Activated CD4-positive, alpha-beta T cell treated with anti-CD3 and anti-CD28 coated beads for 4 hours (primary cell): ENCODE measurements at regions not wholly inside any gene's neighbourhood (a gene's known extent, or its start where the extent isn't known, plus 50 kb on each side); places are given as distances from the start of the nearest gene placed in this dataset.
"Not testable (repeated sequence)": the region's sequence is repeated elsewhere in the genome, so short reads cannot be mapped to it uniquely, and the experiment has no call there.

ENCODE experiments used
- DNase-seq, 2 donors: peaks; one replicate each; pipeline ENCODE4 v3.0.0-alpha.2; 2020

DNA sequence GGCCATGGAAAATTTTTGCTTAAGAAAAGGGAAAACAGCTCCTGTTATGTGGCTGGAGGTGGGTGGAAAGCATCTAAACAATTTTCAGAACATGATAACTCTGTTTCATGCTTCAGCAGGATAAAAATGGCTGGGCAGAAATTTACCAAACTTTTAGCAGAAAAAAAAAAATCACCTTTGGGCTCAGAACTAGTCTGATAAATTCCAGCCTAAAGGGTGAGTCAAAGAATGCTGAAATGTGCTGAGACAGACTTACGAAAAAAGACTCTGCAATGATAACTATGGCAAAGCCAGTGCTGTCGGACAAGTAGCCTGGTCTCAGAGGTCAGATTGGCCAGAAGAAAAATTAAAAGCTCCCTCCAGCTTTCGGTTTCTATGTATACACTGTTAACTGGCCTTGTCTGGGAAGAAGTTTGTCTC lies 123.6 kb downstream of the LRATD1 start:
- no peak for DNase-seq

- no peak for DNase-seq
Measured at GRCh38 chr2:14756981-14757657, 124.6 kb downstream of the LRATD1 start.

DNA sequence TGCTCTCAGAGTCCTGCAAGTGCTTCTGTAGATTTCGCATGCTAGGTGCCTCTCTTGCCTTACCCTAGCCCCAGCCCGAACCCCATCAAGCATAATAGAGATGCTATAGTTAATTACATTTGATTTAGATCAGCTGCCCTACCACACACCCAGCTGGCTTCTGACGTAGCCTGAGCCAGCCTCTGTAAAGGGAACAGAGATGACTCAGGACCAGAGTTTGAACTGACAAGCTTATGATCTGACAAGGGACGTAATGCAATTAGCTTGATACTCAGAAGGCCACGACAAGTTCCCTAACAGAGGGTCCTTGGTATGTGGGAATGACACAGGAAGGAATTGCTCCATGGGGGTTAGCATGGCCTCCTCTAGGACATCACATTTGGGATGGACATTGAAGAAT lies 126.6 kb downstream of the LRATD1 start:
- no peak for DNase-seq

- DNase-seq = no peak
Measured at GRCh38 chr2:14760169-14760568, 127.7 kb downstream of the LRATD1 start.

DNA sequence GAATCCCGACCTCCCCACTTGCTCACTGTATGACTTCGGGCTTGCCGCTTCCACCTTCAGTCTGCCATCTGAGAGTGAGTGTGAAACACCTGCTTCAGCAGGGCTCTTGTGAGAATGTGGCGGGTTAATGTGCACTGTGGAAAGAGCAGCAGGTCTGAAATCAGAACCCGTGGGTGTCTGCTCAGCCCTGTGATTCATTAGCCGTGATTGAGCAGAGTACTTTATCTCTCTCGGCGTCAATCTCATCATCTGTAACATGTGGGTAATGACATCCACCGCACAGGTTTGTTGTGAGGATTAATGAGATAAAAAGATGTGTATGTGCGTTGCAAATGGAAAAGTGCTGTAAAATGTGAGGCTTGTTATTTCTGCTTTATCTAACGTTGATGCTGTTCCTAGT lies 128.6 kb downstream of the LRATD1 start:
- no peak for DNase-seq

- no peak for DNase-seq
Measured at GRCh38 chr2:14773696-14774095, 141.2 kb downstream of the LRATD1 start.

- no peak for DNase-seq
Measured at GRCh38 chr2:14774436-14774968, 142.0 kb downstream of the LRATD1 start.

DNA sequence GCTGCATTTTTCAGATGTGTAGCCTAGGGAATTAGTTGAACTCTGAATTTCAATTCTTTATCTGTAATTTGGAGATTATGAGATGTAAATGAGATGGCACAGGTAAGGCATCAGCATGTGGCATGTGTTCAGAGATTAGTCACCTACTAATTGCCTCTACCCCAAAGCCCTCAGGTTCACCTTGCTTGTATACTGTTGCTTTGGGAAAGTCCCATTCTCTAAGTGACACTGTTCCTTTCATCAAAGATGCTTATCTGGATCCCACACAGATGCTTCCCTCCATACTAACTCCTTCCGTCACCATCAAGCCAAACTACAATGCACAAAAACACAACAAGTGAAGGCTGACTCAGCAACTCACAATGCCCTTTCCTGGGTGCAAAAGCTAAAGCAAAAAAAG lies 143.7 kb downstream of the LRATD1 start:
- DNase-seq = no peak

GRCh38 chr2:14778015-14778414 lies 145.5 kb downstream of the LRATD1 start:
- DNase-seq = no peak

- DNase-seq = no peak
Measured at GRCh38 chr2:14779252-14779651, 146.7 kb downstream of the LRATD1 start.

DNA sequence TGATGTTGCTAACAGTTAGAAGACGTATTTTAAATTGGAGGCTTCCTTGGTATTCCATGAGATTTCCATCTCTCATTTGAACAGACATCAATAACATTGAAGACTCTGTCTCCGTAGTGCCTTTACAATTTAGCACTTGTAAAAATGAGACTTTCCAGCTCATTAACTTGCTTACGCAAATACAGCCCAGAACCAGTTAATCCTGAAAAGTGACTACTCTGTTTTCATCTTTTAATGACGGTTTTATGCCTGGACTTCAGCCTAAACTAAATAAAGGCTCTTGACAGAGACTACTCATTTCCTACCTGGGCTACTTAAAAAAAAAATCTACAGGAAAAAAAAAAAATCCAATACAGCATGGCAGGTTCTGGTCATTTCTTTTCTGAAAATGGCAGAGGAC lies 148.6 kb downstream of the LRATD1 start:
- DNase-seq = no peak

GRCh38 chr2:14788814-14789213 lies 156.3 kb downstream of the LRATD1 start:
- DNase-seq = not testable (repeated sequence)

- DNase-seq = no peak
Measured at GRCh38 chr2:14790041-14790640, 157.6 kb downstream of the LRATD1 start.

DNA sequence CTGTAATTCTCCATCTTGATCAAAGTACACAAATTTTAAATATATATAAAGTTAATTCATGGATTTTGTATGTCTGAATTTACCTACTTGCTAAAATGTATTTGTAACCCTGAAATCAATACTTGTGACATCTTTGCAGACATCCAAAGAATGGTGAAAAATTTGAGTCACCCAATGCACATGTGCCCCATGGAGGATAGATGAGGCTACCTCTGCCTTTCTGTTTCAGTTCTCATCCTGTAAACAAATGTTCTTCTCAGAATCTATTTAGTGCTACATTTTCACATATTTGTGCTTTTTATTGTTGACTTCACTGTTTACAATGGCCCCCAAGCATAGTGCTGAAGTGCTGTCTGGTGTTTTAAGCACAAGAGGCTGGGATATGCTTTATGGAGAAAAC lies 171.5 kb downstream of the LRATD1 start:
- DNase-seq = no peak

DNA sequence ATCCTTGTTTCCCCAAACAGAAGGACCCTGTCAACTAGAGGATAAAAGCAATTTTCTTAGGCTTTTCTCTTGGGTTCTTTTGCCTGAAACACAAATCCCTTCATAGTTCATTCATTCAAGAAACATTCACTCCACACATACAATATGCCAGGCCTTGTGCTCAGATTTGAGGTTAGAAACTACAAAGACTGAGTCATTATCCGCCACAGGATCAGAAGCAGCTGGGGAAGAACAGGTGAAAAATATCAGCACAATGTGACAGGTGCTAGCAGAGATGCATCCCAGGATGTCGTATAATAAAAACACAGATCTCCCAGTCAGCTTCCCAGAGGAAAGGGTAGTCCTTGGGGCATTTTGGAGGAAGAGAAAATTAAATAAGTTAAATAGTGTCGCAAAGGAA lies 172.4 kb downstream of the LRATD1 start:
- DNase-seq = no peak

- DNase-seq = no peak
Measured at GRCh38 chr2:14806613-14807012, 174.1 kb downstream of the LRATD1 start.

- DNase-seq = no peak
Measured at GRCh38 chr2:14815201-14815600, 182.7 kb downstream of the LRATD1 start.

GRCh38 chr2:14816069-14817060 lies 183.8 kb downstream of the LRATD1 start:
- DNase-seq = no peak

- DNase-seq = no peak
Measured at GRCh38 chr2:14817848-14818247, 185.3 kb downstream of the LRATD1 start.

- no peak for DNase-seq
Measured at GRCh38 chr2:14826518-14826917, 194.0 kb downstream of the LRATD1 start.

- no peak for DNase-seq
Measured at GRCh38 chr2:14827226-14828023, 194.9 kb downstream of the LRATD1 start.

DNA sequence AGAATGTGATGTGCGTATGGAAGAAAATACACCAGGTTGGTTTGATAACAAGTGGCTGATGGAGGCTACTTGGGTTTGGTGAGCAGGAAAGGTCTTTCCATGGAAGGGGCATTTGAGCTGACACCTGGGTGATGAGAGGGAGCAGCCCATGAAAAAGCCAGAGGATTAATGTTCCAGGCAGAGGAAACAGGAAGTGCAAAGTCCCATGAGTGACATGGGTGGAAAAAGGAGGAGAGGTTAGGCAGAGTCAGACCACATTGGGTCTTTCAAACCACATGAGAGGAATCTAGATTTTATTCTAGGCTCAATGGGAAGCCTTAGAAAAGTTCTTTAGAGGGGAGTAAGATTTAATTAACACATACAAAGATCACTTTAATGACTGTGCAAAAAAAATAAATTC lies 195.7 kb downstream of the LRATD1 start:
- DNase-seq = no peak

- no peak for DNase-seq
Measured at GRCh38 chr2:14828968-14829367, 196.5 kb downstream of the LRATD1 start.
